Endothelial cell of umbilical vein (primary cell): ENCODE measurements at regions not wholly inside any gene's neighbourhood (a gene's known extent, or its start where the extent isn't known, plus 50 kb on each side); places are given as distances from the start of the nearest gene placed in this dataset.

ENCODE experiments used
- BruUV-seq: library from RNA; stranded (reverse); fragments of 400-500 nt; replicated peaks from 2 replicates; lab custom pipeline; 2021; lab: Mats Ljungman, UMichigan
- CTCF ChIA-PET: fragments of 300-600, 350-600 bp; sonication (Branson Sonifier 250); formaldehyde crosslinking; loops from one replicate; lab custom pipeline; 2021; ENCODE audit warnings: antibody characterized with exemption, inconsistent platforms; lab: Charles Lee
- POLR2A ChIA-PET: fragments of 300-600, 350-600 bp; sonication (Branson Sonifier 250); formaldehyde crosslinking; loops from one replicate; lab custom pipeline; 2021; ENCODE audit warnings: antibody characterized with exemption, inconsistent platforms; lab: Charles Lee
- DNase-seq: peaks from one replicate; pipeline ENCODE4 v3.0.0-alpha.2; 2011; ENCODE audit warnings: low read depth, low spot score
- FAIRE-seq: peaks from 2 replicates; lab custom pipeline; 2011; peaks lifted over from hg19 to GRCh38; lab: Jason Lieb, UNC
- H2AFZ ChIP-seq: 2 replicates; pipeline ENCODE4 v1.6.0; 2012; ENCODE audit warnings: low read depth, low read length, control low read depth, inconsistent platforms
- H3K27ac ChIP-seq: 2 replicates; pipeline ENCODE4 v1.5.1; 2011; ENCODE audit warnings: low read depth, mild to moderate bottlenecking, control low read depth, low read length, moderate library complexity; ENCODE audit not compliant: insufficient read depth
- H3K27me3 ChIP-seq, 2 experiments: 2 replicates each; pipeline versions ENCODE4 v1.6.0 to v1.6.1; 2011; ENCODE audit warnings: low read length in 2 of 2, mixed read lengths in 1 of 2; ENCODE audit not compliant: control insufficient read depth in 2 of 2, insufficient read depth in 2 of 2
- H3K36me3 ChIP-seq, 2 experiments: 2 replicates in 1 of 2; 3 replicates in 1 of 2; pipeline ENCODE4 v1.5.1; 2011; ENCODE audit warnings: low read length in 2 of 2, mild to moderate bottlenecking in 1 of 2, moderate library complexity in 1 of 2; ENCODE audit not compliant: control insufficient read depth in 2 of 2, insufficient read depth in 2 of 2; ENCODE audit errors: extremely low read depth in 1 of 2
- H3K4me1 ChIP-seq: 3 replicates; pipeline ENCODE4 v1.5.1; 2011; ENCODE audit warnings: mild to moderate bottlenecking, low read length; ENCODE audit not compliant: control insufficient read depth, insufficient read depth; ENCODE audit errors: extremely low read depth
- H3K4me2 ChIP-seq: 2 replicates; pipeline ENCODE4 v1.6.1; 2011; ENCODE audit warnings: low read length, control low read depth, mixed read lengths; ENCODE audit not compliant: insufficient read depth
- H3K4me3 ChIP-seq, 3 experiments: fragments of 200-600 bp in 1 of 3; sonication (generic), shearing (Covaris generic) in 1 of 3; replicated peaks in 1 of 3; 2 replicates each; pipeline ENCODE4 v1.5.1; 2011 to 2016; ENCODE audit warnings: control low read depth in 3 of 3, low read length in 3 of 3, mild to moderate bottlenecking in 2 of 3, inconsistent platforms in 1 of 3, low read depth in 1 of 3, moderate library complexity in 1 of 3; ENCODE audit not compliant: insufficient read depth in 1 of 3
- H3K79me2 ChIP-seq: 2 replicates; pipeline ENCODE4 v1.6.0; 2012; ENCODE audit warnings: low read length, inconsistent platforms; ENCODE audit not compliant: control insufficient read depth, insufficient read depth
- H3K9ac ChIP-seq: replicated peaks from 2 replicates; pipeline ENCODE3; 2011; ENCODE audit warnings: low read length, control low read depth; ENCODE audit not compliant: insufficient read depth; ENCODE audit errors: extremely low read depth
- H3K9me1 ChIP-seq: replicated peaks from 3 replicates; pipeline ENCODE4 v1.6.0; 2011; ENCODE audit warnings: mild to moderate bottlenecking, low read length; ENCODE audit not compliant: control insufficient read depth, insufficient read depth; ENCODE audit errors: extremely low read depth
- H3K9me3 ChIP-seq: replicated peaks from 2 replicates; pipeline ENCODE4 v1.5.1; 2012; ENCODE audit warnings: low read length, inconsistent platforms; ENCODE audit not compliant: control insufficient read depth, insufficient read depth
- H4K20me1 ChIP-seq: replicated peaks from 2 replicates; pipeline ENCODE3; 2011; ENCODE audit warnings: mild to moderate bottlenecking, low read length; ENCODE audit not compliant: control insufficient read depth, insufficient read depth; ENCODE audit errors: extremely low read depth
- EZH2 ChIP-seq: IDR thresholded peaks from 2 replicates; pipeline ENCODE4 v1.6.1; 2012; ENCODE audit warnings: borderline replicate concordance, low read depth, mild to moderate bottlenecking, moderate library complexity, low read length, inconsistent platforms; ENCODE audit not compliant: severe bottlenecking
- FOS ChIP-seq: IDR thresholded peaks from 2 replicates; pipeline ENCODE4 v1.6.1; 2011; ENCODE audit warnings: mild to moderate bottlenecking, low read length, moderate library complexity, borderline replicate concordance; ENCODE audit not compliant: insufficient read depth
- GATA2 ChIP-seq: IDR thresholded peaks from 2 replicates; pipeline ENCODE4 v1.7.0; 2011; ENCODE audit warnings: low read depth, mild to moderate bottlenecking, moderate library complexity, mixed read lengths, low read length; ENCODE audit not compliant: insufficient read length, insufficient read depth
- JUN ChIP-seq: IDR thresholded peaks from 2 replicates; pipeline ENCODE4 v1.6.1; 2011; ENCODE audit warnings: borderline replicate concordance, low read depth; ENCODE audit not compliant: insufficient read length, insufficient read depth
- MYC ChIP-seq: IDR thresholded peaks from one replicate; pipeline ENCODE4 v1.6.1; 2011; ENCODE audit warnings: mild to moderate bottlenecking, low read depth, low read length
- POLR2A ChIP-seq: IDR thresholded peaks from 2 replicates; pipeline ENCODE4 v1.6.1; 2012; ENCODE audit warnings: low read depth, mild to moderate bottlenecking, control low read depth, low read length
- POLR2AphosphoS5 ChIP-seq: IDR thresholded peaks from 2 replicates; pipeline ENCODE4 v1.6.1; 2012; ENCODE audit warnings: low read depth, mild to moderate bottlenecking, control low read depth, low read length, moderate library complexity; ENCODE audit not compliant: insufficient read depth
- dilution Hi-C: fragments of 300-500 bp; cut with MboI; formaldehyde crosslinking; loops from one replicate; pipeline ENCODE4 v1.15.0; 2019; ENCODE audit warnings: low sequenced_read_pairs; ENCODE audit not compliant: extremely low pct_ligation_motif_present
- intact Hi-C: fragments of 100-400 bp; cut with micrococcal nuclease; formaldehyde crosslinking; loops from one replicate; pipeline ENCODE4 v1.10.0; 2022
- TF ChIP-seq, protein P1 (sequence below): IDR thresholded peaks from 2 replicates; pipeline ENCODE4 v1.6.1; 2011; ENCODE audit not compliant: insufficient read depth, insufficient read length
- TF ChIP-seq, protein P2 (sequence below), 2 donors: IDR thresholded peaks; 1 replicate in 1 of 2; 2 replicates in 1 of 2; pipeline ENCODE4 v1.5.1; 2011; ENCODE audit warnings: low read length in 2 of 2, mild to moderate bottlenecking in 2 of 2, moderate library complexity in 2 of 2, control low read depth in 1 of 2, inconsistent platforms in 1 of 2, low read depth in 1 of 2; ENCODE audit not compliant: insufficient read depth in 1 of 2; ENCODE audit errors: extremely low read depth in 1 of 2

DNA sequence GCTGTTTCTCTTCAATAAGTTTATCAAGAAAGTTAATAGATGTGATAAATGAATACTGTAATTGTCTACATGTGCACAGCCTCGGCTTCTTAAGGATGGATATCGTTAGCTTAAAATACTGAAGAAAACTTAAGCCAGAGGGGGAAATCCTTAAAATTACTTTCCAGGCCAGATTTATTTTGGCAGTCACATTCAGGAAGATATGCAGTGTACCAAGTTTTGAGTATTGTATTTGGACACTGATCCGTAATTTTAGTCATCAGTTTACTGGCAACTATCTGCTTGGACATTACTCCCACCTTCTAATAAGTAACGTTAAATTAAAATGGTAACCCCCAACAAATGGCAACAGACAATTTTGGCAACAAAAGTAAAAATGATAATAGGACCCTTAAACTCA is 770.0 kb upstream of the ZEB2 start:
- Histone ChIP-seq H3K4me1 (no peaks in the 10 kb centered on the region), H3K4me2 (no peak overlapping the region), H2AFZ (no peak overlapping the region), H3K9me1 (no peaks in the 10 kb centered on the region), H3K4me3 (no peak overlapping the region), H3K36me3 (no peaks in the 10 kb centered on the region), H3K9ac (no peak overlapping the region), H3K79me2 (no peaks in the 10 kb centered on the region), H3K27ac (no peak overlapping the region), H3K27me3 (no peaks in the 10 kb centered on the region), H4K20me1 (no peaks in the 10 kb centered on the region), H3K9me3 (no peaks in the 10 kb centered on the region)
- POLR2A ChIA-PET, result no interaction called here
- dilution Hi-C loops, result no loop called here
- TF ChIP-seq POLR2AphosphoS5 (no peak), FOS (no peak), JUN (no peak), POLR2A (no peak), EZH2 (no peak), GATA2 (no peak), MYC (no peak)
- TF ChIP-seq, protein P1, sequence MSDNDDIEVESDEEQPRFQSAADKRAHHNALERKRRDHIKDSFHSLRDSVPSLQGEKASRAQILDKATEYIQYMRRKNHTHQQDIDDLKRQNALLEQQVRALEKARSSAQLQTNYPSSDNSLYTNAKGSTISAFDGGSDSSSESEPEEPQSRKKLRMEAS, result no peak
- TF ChIP-seq, protein P2, sequence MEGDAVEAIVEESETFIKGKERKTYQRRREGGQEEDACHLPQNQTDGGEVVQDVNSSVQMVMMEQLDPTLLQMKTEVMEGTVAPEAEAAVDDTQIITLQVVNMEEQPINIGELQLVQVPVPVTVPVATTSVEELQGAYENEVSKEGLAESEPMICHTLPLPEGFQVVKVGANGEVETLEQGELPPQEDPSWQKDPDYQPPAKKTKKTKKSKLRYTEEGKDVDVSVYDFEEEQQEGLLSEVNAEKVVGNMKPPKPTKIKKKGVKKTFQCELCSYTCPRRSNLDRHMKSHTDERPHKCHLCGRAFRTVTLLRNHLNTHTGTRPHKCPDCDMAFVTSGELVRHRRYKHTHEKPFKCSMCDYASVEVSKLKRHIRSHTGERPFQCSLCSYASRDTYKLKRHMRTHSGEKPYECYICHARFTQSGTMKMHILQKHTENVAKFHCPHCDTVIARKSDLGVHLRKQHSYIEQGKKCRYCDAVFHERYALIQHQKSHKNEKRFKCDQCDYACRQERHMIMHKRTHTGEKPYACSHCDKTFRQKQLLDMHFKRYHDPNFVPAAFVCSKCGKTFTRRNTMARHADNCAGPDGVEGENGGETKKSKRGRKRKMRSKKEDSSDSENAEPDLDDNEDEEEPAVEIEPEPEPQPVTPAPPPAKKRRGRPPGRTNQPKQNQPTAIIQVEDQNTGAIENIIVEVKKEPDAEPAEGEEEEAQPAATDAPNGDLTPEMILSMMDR (IDR thresholded peaks at IDR 0.05; ENCODE audit: extremely low read depth in 1 of 2, insufficient read depth in 1 of 2, low read depth in 1 of 2, low read length in 2 of 2), result no peak
- BruUV-seq, result no TSS peak
- intact Hi-C loops, result no loop called here
- CTCF ChIA-PET, result no interaction called here
- FAIRE-seq (no peak), DNase-seq (no peak)
